B cell (primary cell): ENCODE measurements at regions not wholly inside any gene's neighbourhood (a gene's known extent, or its start where the extent isn't known, plus 50 kb on each side); places are given as distances from the start of the nearest gene placed in this dataset.

Experiments used
- ATAC-seq: fragments of 200-7000 bp; cut with Tn5 transposase; one replicate; pipeline ENCODE4 v1.10.0; 2021; ENCODE audit warnings: low read depth, mild to moderate bottlenecking, moderate number of reproducible peaks, moderate library complexity
- CTCF ChIA-PET: fragments of 350-600 bp; sonication (Branson Sonifier 250); formaldehyde crosslinking; loops from one replicate; lab custom pipeline; 2021; ENCODE audit warnings: antibody characterized with exemption, inconsistent platforms; lab: Charles Lee
- POLR2A ChIA-PET: fragments of 350-600 bp; sonication (Branson Sonifier 250); formaldehyde crosslinking; loops from one replicate; lab custom pipeline; 2021; ENCODE audit warnings: antibody characterized with exemption; lab: Charles Lee
- DNase-seq: peaks from one replicate; pipeline ENCODE4 v3.0.0; 2013
- H2AFZ ChIP-seq: 2 replicates; pipeline ENCODE4 v1.6.1; 2012; ENCODE audit warnings: mild to moderate bottlenecking, low read depth, low read length; ENCODE audit not compliant: insufficient read depth, poor library complexity, severe bottlenecking
- H3K27ac ChIP-seq, 2 donors: 1 replicate in 1 of 2; 2 replicates in 1 of 2; pipeline ENCODE4 v1.5.1; 2012 to 2013; ENCODE audit warnings: low read length in 2 of 2, mild to moderate bottlenecking in 2 of 2, moderate library complexity in 1 of 2
- H3K27me3 ChIP-seq, 4 experiments: fragments of 200-600 bp in 1 of 4; sonication (generic) in 1 of 4; replicated peaks in 1 of 4; 1 replicate in 2 of 4; 2 replicates in 2 of 4; pipeline versions ENCODE4 v1.6.1 to v1.7.0; 2013 to 2016; ENCODE audit warnings: low read length in 3 of 4, mild to moderate bottlenecking in 2 of 4, mixed read lengths in 1 of 4, moderate library complexity in 1 of 4; ENCODE audit not compliant: insufficient read depth in 4 of 4, control insufficient read depth in 3 of 4; ENCODE audit errors: control extremely low read depth in 1 of 4
- H3K36me3 ChIP-seq, 2 experiments: replicated peaks in 1 of 2; 1 replicate in 1 of 2; 2 replicates in 1 of 2; pipeline versions ENCODE4 v1.6.1 to v1.7.1; 2013; ENCODE audit warnings: low read length in 1 of 2; ENCODE audit not compliant: insufficient read depth in 2 of 2, control insufficient read depth in 1 of 2; ENCODE audit errors: control extremely low read depth in 1 of 2, extremely low read depth in 1 of 2
- H3K4me1 ChIP-seq, 2 donors: fragments of 200-600 bp in 1 of 2; sonication (generic) in 1 of 2; 1 replicate in 1 of 2; 2 replicates in 1 of 2; pipeline versions ENCODE4 v1.5.1 to v1.6.1; 2013 to 2017; ENCODE audit warnings: low read length in 2 of 2; ENCODE audit not compliant: control insufficient read depth in 2 of 2, insufficient read depth in 2 of 2
- H3K4me2 ChIP-seq: replicated peaks from 2 replicates; pipeline ENCODE3; 2012; ENCODE audit warnings: mild to moderate bottlenecking, low read depth, low read length; ENCODE audit not compliant: poor library complexity, severe bottlenecking
- H3K4me3 ChIP-seq, 5 experiments: fragments of 200-600 bp in 1 of 5; sonication (generic) in 1 of 5; 1 replicate in 3 of 5; 2 replicates in 2 of 5; pipeline versions ENCODE4 v1.5.1 to v1.7.0; 2011 to 2016; ENCODE audit warnings: low read length in 4 of 5, mild to moderate bottlenecking in 4 of 5, low read depth in 2 of 5, control low read depth in 1 of 5, moderate library complexity in 1 of 5; ENCODE audit not compliant: insufficient read depth in 1 of 5; ENCODE audit errors: control extremely low read depth in 1 of 5, extremely low read depth in 1 of 5
- H3K79me2 ChIP-seq: fragments of 200-600 bp; sonication (generic); one replicate; pipeline ENCODE4 v1.6.0; 2016; ENCODE audit warnings: low read length; ENCODE audit not compliant: control insufficient read depth, insufficient read depth
- H3K9ac ChIP-seq: fragments of 200-600 bp; sonication (generic); 2 replicates; pipeline ENCODE4 v1.6.1; 2017; ENCODE audit warnings: mild to moderate bottlenecking, low read length, moderate library complexity
- H3K9me3 ChIP-seq, 3 donors: one replicate each; pipeline versions ENCODE4 v1.6.1 to v1.7.1; 2013; ENCODE audit warnings: low read length in 2 of 3; ENCODE audit not compliant: control insufficient read depth in 2 of 3, insufficient read depth in 1 of 3; ENCODE audit errors: control extremely low read depth in 1 of 3
- H4K20me1 ChIP-seq: 2 replicates; pipeline ENCODE4 v1.6.0; 2012; ENCODE audit warnings: mild to moderate bottlenecking, low read length; ENCODE audit not compliant: insufficient read depth, control insufficient read depth, poor library complexity, severe bottlenecking
- H3K27ac Mint-ChIP-seq: one replicate; pipeline ENCODE4 v1.8.0; 2021; ENCODE audit warnings: mixed read lengths
- H3K27me3 Mint-ChIP-seq: one replicate; pipeline ENCODE4 v1.8.0; 2021; ENCODE audit warnings: mixed read lengths
- H3K4me1 Mint-ChIP-seq: one replicate; pipeline ENCODE4 v1.8.0; 2021; ENCODE audit warnings: mixed read lengths
- H3K4me3 Mint-ChIP-seq: one replicate; pipeline ENCODE4 v1.8.0; 2021; ENCODE audit warnings: mixed read lengths
- H3K9me3 Mint-ChIP-seq: one replicate; pipeline ENCODE4 v1.8.0; 2022; ENCODE audit warnings: mixed read lengths; ENCODE audit not compliant: insufficient read depth
- CTCF ChIP-seq: fragments of 200-600 bp; IDR thresholded peaks from one replicate; pipeline ENCODE4 v1.8.0; 2022; ENCODE audit warnings: antibody characterized with exemption, mild to moderate bottlenecking
- EZH2 ChIP-seq: IDR thresholded peaks from 2 replicates; pipeline ENCODE4 v1.6.1; 2012; ENCODE audit warnings: borderline replicate concordance, low read depth, mild to moderate bottlenecking, moderate library complexity, low read length; ENCODE audit not compliant: insufficient read depth, poor library complexity, severe bottlenecking
- WGBS: methylation state at CpG from one replicate; pipeline ENCODE4 v1.1.5; 2013; ENCODE audit warnings: missing lambda C conversion rate; ENCODE audit not compliant: insufficient coverage; 5-methylcytosine and 5-hydroxymethylcytosine counted together
- intact Hi-C: fragments of 100-400 bp; cut with micrococcal nuclease; formaldehyde crosslinking; loops from one replicate; pipeline ENCODE4 v1.10.0; 2022

GRCh38 chr6:104526376-104526775, 333.3 kb downstream of the HACE1 start:
- intact Hi-C loops, result no loop called here
- Mint-ChIP-seq H3K4me3 (no peak overlapping the region), H3K27me3 (no peaks in the 10 kb centered on the region), H3K9me3 (no peaks in the 10 kb centered on the region), H3K27ac (no peak overlapping the region), H3K4me1 (no peaks in the 10 kb centered on the region)
- Histone ChIP-seq H3K27me3 (no peaks in the 10 kb centered on the region), H2AFZ (no peak overlapping the region), H3K36me3 (no peaks in the 10 kb centered on the region), H3K9me3 (no peaks in the 10 kb centered on the region), H3K27ac (no peak overlapping the region), H3K79me2 (no peaks in the 10 kb centered on the region), H3K4me2 (no peak overlapping the region), H3K4me1 (no peaks in the 10 kb centered on the region), H3K4me3 (no peak overlapping the region), H4K20me1 (no peaks in the 10 kb centered on the region), H3K9ac (no peak overlapping the region)
- POLR2A ChIA-PET, result no interaction called here
- ATAC-seq (no peak), DNase-seq (no peak)
- WGBS, result 75% methylated on average over 2 of the region's 6 CpGs
- CTCF ChIA-PET, result interaction anchor here (0.6 to 2.1 kb wide), 7 partner anchors 8 to 27 kb away, joined by 3 to 13 read pairs (median 8); no protein-coding TSS in a partner anchor
- TF ChIP-seq CTCF (no peak), EZH2 (no peak)

GRCh38 chr6:104525677-104526322, 333.9 kb downstream of the HACE1 start:
- Histone ChIP-seq H3K27ac (no peak overlapping the region), H3K36me3 (no peaks in the 10 kb centered on the region), H3K9ac (peak overlapping the region; percentile 31), H3K9me3 (no peaks in the 10 kb centered on the region), H2AFZ (peak overlapping the region; percentile 52), H3K4me3 (peak overlapping the region in 2 of 5 experiments; percentile 16 to 43), H3K27me3 (no peaks in the 10 kb centered on the region), H3K4me1 (no peaks in the 10 kb centered on the region), H4K20me1 (no peaks in the 10 kb centered on the region), H3K79me2 (no peaks in the 10 kb centered on the region), H3K4me2 (peak overlapping the region; percentile 45)
- Mint-ChIP-seq H3K9me3 (no peaks in the 10 kb centered on the region), H3K4me1 (no peaks in the 10 kb centered on the region), H3K27ac (no peak overlapping the region), H3K4me3 (peak overlapping the region; percentile 38), H3K27me3 (no peaks in the 10 kb centered on the region)
- peak; percentile 88 for ATAC-seq
- intact Hi-C loops, result no loop called here
- peak; percentile 73 for DNase-seq
- 31% methylated on average over 10 of the region's 15 CpGs for WGBS
- ChIA-PET POLR2A (no interaction called here), CTCF (interaction anchor here (0.6 to 2.1 kb wide), 9 partner anchors 8 to 42 kb away, joined by 3 to 13 read pairs (median 5); no protein-coding TSS in a partner anchor)
- TF ChIP-seq EZH2 (no peak), CTCF (peak; percentile 91)
